GM18505 (cell line): ENCODE measurements at regions not wholly inside any gene's neighbourhood (a gene's known extent, or its start where the extent isn't known, plus 50 kb on each side); places are given as distances from the start of the nearest gene placed in this dataset.
"Not testable (repeated sequence)": the region's sequence is repeated elsewhere in the genome, so short reads cannot be mapped to it uniquely, and the experiment has no call there.

Experiments
- ATAC-seq: cut with Tn5 transposase; IDR thresholded peaks from one replicate; pipeline ENCODE4 v1.9.1; 2021; ENCODE audit not compliant: unreplicated experiment
- POLR2A ChIP-seq: IDR thresholded peaks from 4 replicates; pipeline ENCODE4 v1.6.1; 2011; ENCODE audit warnings: borderline replicate concordance; ENCODE audit not compliant: insufficient read depth, insufficient read length; ENCODE audit errors: extremely low read depth

DNA sequence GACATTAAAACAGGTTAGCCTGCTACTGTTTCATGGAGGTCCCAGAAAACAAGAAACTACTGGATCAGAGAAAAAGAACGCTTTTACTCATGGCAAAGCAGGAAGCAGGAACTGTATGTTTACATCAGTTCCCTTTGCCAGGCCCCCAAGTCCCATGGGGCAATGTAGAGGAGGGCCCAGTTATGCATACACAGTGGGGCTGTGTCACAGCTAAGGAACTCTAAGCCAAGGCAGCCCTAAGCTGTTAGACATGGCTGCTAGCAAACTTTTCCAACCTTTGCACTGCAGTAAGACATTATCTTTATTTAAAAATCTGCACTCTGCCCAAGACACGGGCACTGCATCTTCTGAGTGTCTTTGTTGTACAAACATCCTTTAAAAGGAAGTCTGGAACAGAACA, 975.8 kb downstream of the C4orf33 start:
- TF ChIP-seq POLR2A, result no peak
- ATAC-seq, result no peak

DNA sequence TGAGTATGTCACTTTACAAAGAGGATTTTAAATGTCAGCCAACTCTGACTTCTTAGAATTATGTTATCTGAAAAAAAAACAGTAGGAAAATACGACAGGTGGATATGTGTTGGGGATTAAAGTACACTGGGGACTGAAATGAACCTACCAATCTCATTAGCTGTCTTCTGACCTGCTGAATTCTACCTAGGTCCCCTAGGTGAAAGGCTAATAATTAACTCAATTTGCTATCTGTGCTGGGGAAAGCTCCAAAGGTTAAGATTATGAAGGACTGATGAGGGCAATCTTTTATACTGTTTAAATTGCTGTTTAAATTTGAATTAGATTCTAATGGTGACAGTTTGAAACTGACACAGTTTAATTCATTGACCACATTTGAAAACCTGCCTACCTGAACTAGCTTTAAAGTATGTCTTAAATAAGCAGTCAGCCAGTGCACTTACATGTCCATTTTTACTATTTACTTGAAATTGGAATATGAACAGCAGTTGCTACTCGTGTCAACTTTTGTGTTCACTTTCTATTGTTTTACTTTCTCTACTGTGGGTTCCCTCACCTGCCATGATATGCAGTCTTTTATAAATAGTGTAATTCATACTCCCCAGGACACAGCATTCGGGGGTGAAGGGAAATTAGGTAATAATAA, 977.3 kb downstream of the C4orf33 start:
- no peak for ATAC-seq

DNA sequence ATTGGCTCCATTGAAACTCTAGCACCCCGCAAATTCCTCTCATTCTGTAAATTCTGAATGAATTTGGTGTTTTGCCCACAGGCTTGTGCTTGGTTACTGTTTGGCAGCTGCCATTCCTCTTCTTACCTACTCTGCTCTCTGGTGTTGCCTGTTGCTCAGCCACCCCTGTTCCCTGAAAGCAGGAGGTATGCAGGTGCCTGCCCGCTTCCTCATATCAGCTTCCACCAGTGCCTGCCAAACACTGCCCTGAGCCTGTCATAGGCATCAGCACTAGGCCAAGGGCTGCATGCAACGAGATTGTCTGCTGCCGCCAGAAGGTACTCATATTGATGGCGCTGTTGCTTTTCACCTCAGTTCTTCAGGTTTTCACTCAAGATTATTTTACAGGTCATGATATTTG, 978.1 kb downstream of the C4orf33 start:
- TF ChIP-seq POLR2A, result no peak
- no peak for ATAC-seq

More for the DNA sequence above, 977.3 kb downstream of the C4orf33 start:
- TF ChIP-seq POLR2A, result no peak

- no peak for ATAC-seq
- TF ChIP-seq POLR2A, result no peak
Observed at GRCh38 chr4:130077275-130077674, 981.3 kb downstream of the C4orf33 start.

- not testable (repeated sequence) for ATAC-seq
Observed at GRCh38 chr4:130079027-130079426, 983.1 kb downstream of the C4orf33 start.

GRCh38 chr4:130080872-130081451, 985.0 kb downstream of the C4orf33 start:
- ATAC-seq, result no peak
- no peak for TF ChIP-seq POLR2A

GRCh38 chr4:130090427-130090826, 994.5 kb downstream of the C4orf33 start:
- no peak for ATAC-seq
- TF ChIP-seq POLR2A, result no peak

- TF ChIP-seq POLR2A, result no peak
- ATAC-seq, result no peak
Observed at GRCh38 chr4:130092187-130093015, 996.4 kb downstream of the C4orf33 start.

GRCh38 chr4:130099105-130099504, 1003.2 kb downstream of the C4orf33 start:
- no peak for TF ChIP-seq POLR2A
- no peak for ATAC-seq

GRCh38 chr4:130110189-130110588, 1014.2 kb downstream of the C4orf33 start:
- peak; percentile 53 for ATAC-seq

GRCh38 chr4:130110770-130111169, 1014.8 kb downstream of the C4orf33 start:
- no peak for TF ChIP-seq POLR2A
- no peak for ATAC-seq

More at GRCh38 chr4:130110189-130110588, 1014.2 kb downstream of the C4orf33 start:
- TF ChIP-seq POLR2A, result no peak

DNA sequence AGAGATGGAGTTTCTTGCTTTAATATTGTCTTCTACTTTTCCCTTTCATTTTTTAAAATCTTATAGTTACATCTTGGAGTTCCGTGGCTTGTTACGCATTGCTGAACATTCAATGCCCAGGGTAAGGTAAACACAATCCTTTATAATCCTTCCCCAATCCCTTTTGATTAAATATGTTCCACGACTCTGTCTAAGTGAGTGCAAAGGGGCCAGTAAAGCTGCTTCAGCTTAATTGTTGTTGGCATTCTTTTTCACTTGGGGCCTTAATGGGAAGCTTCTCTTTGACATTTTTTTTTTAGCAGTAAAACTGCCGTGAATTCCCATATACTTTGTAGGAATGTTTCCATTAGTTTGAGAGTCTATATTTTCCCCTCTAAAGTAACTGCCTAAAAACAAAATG, 1028.1 kb downstream of the C4orf33 start:
- no peak for ATAC-seq
- no peak for TF ChIP-seq POLR2A

GRCh38 chr4:130125467-130125866, 1029.5 kb downstream of the C4orf33 start:
- ATAC-seq, result no peak

GRCh38 chr4:130127297-130127696, 1031.3 kb downstream of the C4orf33 start:
- TF ChIP-seq POLR2A, result no peak
- ATAC-seq, result no peak

More at GRCh38 chr4:130125467-130125866, 1029.5 kb downstream of the C4orf33 start:
- TF ChIP-seq POLR2A, result no peak

GRCh38 chr4:130131536-130131935, 1035.6 kb downstream of the C4orf33 start:
- no peak for ATAC-seq
- TF ChIP-seq POLR2A, result no peak

- TF ChIP-seq POLR2A, result no peak
- ATAC-seq, result no peak
Observed at GRCh38 chr4:130141651-130142050, 1045.7 kb downstream of the C4orf33 start.
